HK-2 (cell line): ENCODE measurements at regions not wholly inside any gene's neighbourhood (a gene's known extent, or its start where the extent isn't known, plus 50 kb on each side); places are given as distances from the start of the nearest gene placed in this dataset.
"Not testable (repeated sequence)": the region's sequence is repeated elsewhere in the genome, so short reads cannot be mapped to it uniquely, and the experiment has no call there.

ENCODE experiments used
- DNase-seq: peaks from one replicate; pipeline ENCODE4 v3.0.0-alpha.2; 2018; ENCODE audit not compliant: unreplicated experiment

GRCh38 chr1:238653693-238654321, 732.6 kb upstream of the CHRM3 start:
- no peak for DNase-seq

- DNase-seq: no peak
Measured at GRCh38 chr1:238652346-238652968, 733.9 kb upstream of the CHRM3 start.

- DNase-seq: no peak
Measured at GRCh38 chr1:238649200-238649599, 737.2 kb upstream of the CHRM3 start.

DNA sequence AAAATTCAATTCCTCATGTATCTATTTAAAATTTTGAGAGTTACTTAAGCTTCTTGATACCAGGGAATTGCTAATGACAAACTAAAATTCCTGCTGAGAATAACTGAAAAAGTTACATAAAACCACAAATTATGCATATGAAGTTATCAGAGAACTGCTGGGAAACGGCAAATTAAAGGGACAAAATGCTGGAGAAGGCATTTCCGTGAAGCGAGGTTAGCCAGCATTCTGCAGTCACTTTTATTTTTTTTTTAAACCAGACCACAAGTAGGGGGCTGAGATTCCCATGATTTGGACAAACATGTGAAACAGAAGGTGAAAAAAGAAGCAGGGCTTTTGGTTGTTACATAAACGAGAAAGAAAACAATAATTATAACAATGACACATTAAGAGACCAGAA, 737.6 kb upstream of the CHRM3 start:
- DNase-seq: no peak

GRCh38 chr1:238648296-238648695, 738.1 kb upstream of the CHRM3 start:
- no peak for DNase-seq

DNA sequence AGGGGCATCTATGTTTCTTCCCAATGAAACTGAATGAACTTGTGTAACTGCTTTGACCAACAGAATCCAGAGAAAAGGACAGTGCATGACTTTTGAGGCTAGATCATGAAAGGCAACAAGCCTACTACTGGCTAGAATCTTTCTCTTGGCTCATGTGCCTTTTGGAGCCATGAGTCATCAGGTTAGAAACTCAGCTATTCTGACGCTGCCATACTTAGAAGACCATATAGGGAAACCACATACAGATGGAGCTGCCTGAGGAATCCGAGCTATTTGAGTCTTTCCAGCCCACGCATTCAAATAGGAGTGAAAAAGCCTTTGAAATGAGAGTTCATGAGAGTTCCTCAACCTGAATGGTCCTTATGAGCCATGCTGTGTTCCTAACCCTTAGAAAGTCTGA, 738.5 kb upstream of the CHRM3 start:
- DNase-seq: peak; percentile 64

- DNase-seq: no peak
Measured at GRCh38 chr1:238642231-238642630, 744.1 kb upstream of the CHRM3 start.

DNA sequence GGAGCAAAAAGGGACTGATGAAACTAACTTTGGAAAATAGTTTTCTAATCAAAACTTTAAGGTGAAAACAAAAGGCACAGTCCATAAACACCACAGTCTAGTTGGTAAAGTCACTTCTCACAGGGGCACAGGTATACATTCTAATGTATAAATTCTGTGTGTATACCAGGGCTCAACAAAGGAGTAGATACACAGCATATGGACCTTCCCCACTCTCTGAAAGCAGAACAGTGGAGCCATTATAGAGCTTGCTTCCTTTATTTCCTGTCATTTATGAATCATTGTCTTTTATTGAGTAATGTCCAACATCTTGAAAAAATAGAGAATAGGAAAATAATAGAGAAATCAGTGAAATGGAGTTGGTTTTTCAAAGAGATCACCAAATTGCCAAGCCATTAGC, 746.5 kb upstream of the CHRM3 start:
- no peak for DNase-seq

DNA sequence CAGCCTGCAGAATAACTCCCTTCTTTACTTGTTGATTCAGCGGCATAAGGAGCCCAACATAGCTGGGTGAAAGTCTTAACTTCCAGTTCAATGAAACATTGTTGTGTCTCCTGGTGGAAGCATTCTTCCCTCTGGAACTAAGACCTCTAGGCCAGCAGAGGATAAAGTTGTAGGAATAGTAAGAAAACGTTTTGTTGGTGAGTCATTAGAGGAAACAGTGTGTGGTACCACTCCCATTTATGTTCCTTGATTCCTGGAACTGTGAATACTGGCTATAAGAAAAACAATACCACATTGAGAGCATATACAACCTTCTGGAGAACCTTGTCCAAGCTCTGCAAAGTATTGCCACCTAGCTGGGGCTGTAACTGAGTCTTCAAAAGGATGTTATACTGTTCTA, 737.4 kb upstream of the ZP4 start:
- no peak for DNase-seq

- DNase-seq: no peak
Measured at GRCh38 chr1:238624776-238625175, 734.1 kb upstream of the ZP4 start.

GRCh38 chr1:238621405-238621804, 730.7 kb upstream of the ZP4 start:
- no peak for DNase-seq

- no peak for DNase-seq
Measured at GRCh38 chr1:238619652-238620051, 728.9 kb upstream of the ZP4 start.

GRCh38 chr1:238611406-238611805, 720.7 kb upstream of the ZP4 start:
- DNase-seq: no peak

GRCh38 chr1:238608144-238608543, 717.4 kb upstream of the ZP4 start:
- no peak for DNase-seq

DNA sequence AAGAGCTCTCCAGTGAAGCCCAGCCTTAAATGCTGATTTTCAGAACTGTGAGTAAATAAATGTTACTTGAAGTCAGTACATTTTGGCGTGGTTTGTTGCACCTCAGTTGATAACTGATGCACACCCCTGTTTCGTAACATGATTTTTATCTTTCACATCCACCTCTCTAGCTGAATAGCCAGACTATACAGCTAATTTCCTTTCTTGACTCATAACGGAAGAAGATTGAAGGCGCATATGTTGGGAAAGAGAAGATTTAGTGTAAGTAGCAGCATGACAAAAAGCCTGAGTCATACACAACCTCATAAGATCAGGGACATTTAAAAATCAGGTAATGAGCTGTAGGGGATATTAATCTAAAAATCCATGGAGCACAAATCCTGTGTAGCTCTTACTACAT, 716.2 kb upstream of the ZP4 start:
- no peak for DNase-seq

GRCh38 chr1:238606457-238606856, 715.7 kb upstream of the ZP4 start:
- DNase-seq: no peak

DNA sequence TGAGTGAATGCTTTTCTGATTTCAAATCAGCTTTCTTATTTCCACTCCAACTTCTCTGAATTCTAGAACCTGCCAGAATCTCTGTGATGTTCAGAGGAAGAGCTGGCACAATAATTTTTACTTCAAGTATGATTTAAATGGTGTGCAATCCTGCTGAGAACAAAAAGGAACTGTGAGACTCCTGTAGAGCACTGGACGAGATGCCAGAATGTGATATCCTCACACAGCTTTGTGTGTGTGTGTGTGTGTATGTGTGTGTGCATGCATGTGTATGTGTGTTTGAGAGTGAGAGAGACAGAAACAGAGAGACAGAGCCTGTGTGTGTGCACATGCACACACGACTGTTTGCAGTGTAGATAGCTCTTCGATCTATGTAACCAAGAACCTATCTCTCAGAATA, 713.6 kb upstream of the ZP4 start:
- DNase-seq: no peak

- DNase-seq: not testable (repeated sequence)
Measured at GRCh38 chr1:238601604-238602003, 710.9 kb upstream of the ZP4 start.

GRCh38 chr1:238596703-238597102, 706.0 kb upstream of the ZP4 start:
- DNase-seq: no peak

DNA sequence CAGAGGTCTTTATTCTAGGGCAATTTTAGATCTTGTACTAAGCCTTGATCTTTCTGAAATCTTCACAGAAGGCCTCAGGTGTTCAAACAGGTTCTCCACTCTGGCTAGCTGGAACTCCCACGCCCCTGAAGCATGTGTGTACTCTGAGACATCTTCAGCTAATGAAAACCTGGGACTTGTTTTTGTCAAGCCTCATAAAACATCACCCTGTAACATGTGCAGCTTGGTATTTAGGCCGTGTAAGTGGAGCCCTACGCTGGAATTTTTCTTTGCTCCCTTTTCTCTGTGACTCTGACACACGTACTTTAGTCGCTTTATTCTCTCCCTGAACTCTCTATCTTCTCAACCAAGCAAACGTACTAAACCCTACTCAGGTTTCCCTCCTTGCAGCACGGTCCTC, 701.9 kb upstream of the ZP4 start:
- no peak for DNase-seq

DNA sequence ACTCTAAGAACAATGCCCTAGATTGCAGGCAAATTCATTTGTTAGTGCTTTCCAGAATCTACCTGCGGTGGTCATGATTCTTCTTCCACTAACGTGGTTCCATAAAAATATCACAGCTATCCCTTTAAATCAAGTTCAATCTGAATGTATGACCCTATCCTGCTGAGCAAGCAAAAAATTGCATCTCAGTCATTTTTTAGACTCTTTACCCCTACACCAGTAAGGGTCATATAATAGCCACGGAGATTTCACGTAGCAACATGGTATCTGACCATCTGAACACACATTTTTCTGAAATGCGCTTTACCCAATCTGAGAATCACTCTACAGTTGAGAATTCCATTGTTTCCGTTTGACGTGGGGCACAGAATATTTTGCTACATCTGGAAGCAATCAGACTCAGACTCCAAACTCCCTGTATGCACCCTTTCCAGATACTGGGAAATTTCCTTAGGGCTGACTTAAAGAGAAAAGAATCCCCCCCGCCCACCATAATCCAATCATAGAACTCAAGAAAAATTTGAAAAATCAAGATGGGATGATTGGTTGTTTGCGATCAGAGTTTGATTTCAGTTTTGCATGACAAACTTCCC, 699.2 kb upstream of the ZP4 start:
- DNase-seq: no peak

DNA sequence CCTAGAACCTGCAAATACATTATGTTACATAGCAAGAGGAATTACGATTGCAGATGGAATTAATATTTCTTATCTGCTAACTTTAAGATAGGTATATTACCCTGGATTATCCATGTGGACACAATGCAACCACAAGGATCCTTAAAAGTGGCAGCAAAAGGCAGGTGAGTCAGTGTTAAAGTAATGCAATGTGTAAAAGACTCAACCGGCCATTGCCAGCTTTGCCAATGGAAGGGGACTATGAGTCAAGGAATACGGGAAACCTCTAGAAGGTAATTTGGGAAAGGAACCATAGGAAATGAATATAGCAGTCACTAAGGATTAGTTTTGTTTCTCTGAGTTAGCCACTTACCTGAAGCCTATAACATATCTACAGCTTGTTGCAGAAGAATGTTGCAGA, 692.1 kb upstream of the ZP4 start:
- no peak for DNase-seq

GRCh38 chr1:238581332-238581731, 690.6 kb upstream of the ZP4 start:
- no peak for DNase-seq

DNA sequence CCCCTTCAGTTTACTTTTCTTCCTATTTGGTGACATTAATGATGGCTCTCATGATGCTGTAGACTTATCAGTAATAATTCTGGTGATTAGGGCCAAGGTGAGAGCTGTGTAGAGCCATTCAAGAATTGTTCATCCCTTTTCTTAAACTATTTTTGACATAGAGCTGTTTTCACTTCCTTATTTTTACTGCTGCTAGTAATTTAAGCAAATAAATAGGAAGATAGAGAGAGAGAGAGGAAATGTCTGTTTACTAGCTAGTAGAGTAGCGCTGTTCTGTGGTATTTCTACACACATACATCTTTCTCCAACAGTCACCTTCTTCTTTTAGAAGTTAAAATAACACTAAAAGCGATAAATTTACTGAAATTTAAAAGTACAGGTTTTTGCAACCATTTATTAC, 678.0 kb upstream of the ZP4 start:
- no peak for DNase-seq
